HEK293 (cell line): ENCODE measurements at regions not wholly inside any gene's neighbourhood (a gene's known extent, or its start where the extent isn't known, plus 50 kb on each side); places are given as distances from the start of the nearest gene placed in this dataset.

Experiments used
- TCF7L2 ChIP-seq: IDR thresholded peaks from 2 replicates; pipeline ENCODE4 v1.6.1; 2011; ENCODE audit warnings: low read depth, mild to moderate bottlenecking, inconsistent platforms, low read length, moderate library complexity, borderline replicate concordance
- ZBTB6 ChIP-seq: fragments of 450-650 bp; formaldehyde crosslinking; IDR thresholded peaks from 2 replicates; pipeline ENCODE4 v1.5.1; 2017; ENCODE audit warnings: missing biosample characterization, missing genetic modification characterization
- ZFP37 ChIP-seq: fragments of 450-650 bp; formaldehyde crosslinking; IDR thresholded peaks from 2 replicates; pipeline ENCODE4 v1.5.1; 2016; ENCODE audit warnings: missing biosample characterization, missing genetic modification characterization
- ZNF138 ChIP-seq: fragments of 450-650 bp; formaldehyde crosslinking; IDR thresholded peaks from 2 replicates; pipeline ENCODE4 v1.5.1; 2016; ENCODE audit warnings: missing biosample characterization, missing genetic modification characterization, borderline replicate concordance
- ZNF146 ChIP-seq: fragments of 450-650 bp; formaldehyde crosslinking; IDR thresholded peaks from 2 replicates; pipeline ENCODE4 v1.5.1; 2016; ENCODE audit warnings: missing biosample characterization, missing genetic modification characterization
- ZNF155 ChIP-seq: fragments of 450-650 bp; formaldehyde crosslinking; IDR thresholded peaks from 2 replicates; pipeline ENCODE4 v1.5.1; 2016; ENCODE audit warnings: missing biosample characterization, missing genetic modification characterization
- ZNF341 ChIP-seq: fragments of 450-650 bp; formaldehyde crosslinking; IDR thresholded peaks from 2 replicates; pipeline ENCODE4; 2016; ENCODE audit warnings: low read depth, missing biosample characterization, missing genetic modification characterization
- ZNF670 ChIP-seq: fragments of 450-650 bp; formaldehyde crosslinking; IDR thresholded peaks from 2 replicates; pipeline ENCODE4 v1.5.1; 2016; ENCODE audit warnings: missing biosample characterization, missing genetic modification characterization, low read depth
- ZNF692 ChIP-seq: fragments of 450-650 bp; formaldehyde crosslinking; IDR thresholded peaks from 2 replicates; pipeline ENCODE4 v1.5.1; 2016; ENCODE audit warnings: missing biosample characterization, missing genetic modification characterization
- ZNF776 ChIP-seq: fragments of 450-650 bp; formaldehyde crosslinking; IDR thresholded peaks from 2 replicates; pipeline ENCODE4 v1.5.0; 2017; ENCODE audit warnings: missing biosample characterization, missing genetic modification characterization, borderline replicate concordance
- TF ChIP-seq, protein P1 (sequence below): fragments of 450-650 bp; formaldehyde crosslinking; IDR thresholded peaks from 2 replicates; pipeline ENCODE4 v1.5.1; 2016; ENCODE audit warnings: missing biosample characterization, missing genetic modification characterization
- TF ChIP-seq, protein P2 (sequence below): sonication (generic); formaldehyde crosslinking; IDR thresholded peaks from 2 replicates; pipeline ENCODE4 v1.8.1; 2022; ENCODE audit warnings: mild to moderate bottlenecking, moderate library complexity, missing genetic modification reagents

- TF ChIP-seq, protein P1, sequence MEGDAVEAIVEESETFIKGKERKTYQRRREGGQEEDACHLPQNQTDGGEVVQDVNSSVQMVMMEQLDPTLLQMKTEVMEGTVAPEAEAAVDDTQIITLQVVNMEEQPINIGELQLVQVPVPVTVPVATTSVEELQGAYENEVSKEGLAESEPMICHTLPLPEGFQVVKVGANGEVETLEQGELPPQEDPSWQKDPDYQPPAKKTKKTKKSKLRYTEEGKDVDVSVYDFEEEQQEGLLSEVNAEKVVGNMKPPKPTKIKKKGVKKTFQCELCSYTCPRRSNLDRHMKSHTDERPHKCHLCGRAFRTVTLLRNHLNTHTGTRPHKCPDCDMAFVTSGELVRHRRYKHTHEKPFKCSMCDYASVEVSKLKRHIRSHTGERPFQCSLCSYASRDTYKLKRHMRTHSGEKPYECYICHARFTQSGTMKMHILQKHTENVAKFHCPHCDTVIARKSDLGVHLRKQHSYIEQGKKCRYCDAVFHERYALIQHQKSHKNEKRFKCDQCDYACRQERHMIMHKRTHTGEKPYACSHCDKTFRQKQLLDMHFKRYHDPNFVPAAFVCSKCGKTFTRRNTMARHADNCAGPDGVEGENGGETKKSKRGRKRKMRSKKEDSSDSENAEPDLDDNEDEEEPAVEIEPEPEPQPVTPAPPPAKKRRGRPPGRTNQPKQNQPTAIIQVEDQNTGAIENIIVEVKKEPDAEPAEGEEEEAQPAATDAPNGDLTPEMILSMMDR (tag by site-specific recombination): no peak
- TF ChIP-seq ZBTB6 (tag by site-specific recombination) (no peak), ZNF138 (tag by site-specific recombination) (no peak), ZFP37 (tag by site-specific recombination) (no peak), ZNF692 (no peak), ZNF776 (tag by site-specific recombination) (no peak), ZNF146 (tag by site-specific recombination) (no peak), TCF7L2 (no peak), ZNF155 (no peak), ZNF670 (tag by site-specific recombination) (no peak), ZNF341 (no peak)
- TF ChIP-seq, protein P2, sequence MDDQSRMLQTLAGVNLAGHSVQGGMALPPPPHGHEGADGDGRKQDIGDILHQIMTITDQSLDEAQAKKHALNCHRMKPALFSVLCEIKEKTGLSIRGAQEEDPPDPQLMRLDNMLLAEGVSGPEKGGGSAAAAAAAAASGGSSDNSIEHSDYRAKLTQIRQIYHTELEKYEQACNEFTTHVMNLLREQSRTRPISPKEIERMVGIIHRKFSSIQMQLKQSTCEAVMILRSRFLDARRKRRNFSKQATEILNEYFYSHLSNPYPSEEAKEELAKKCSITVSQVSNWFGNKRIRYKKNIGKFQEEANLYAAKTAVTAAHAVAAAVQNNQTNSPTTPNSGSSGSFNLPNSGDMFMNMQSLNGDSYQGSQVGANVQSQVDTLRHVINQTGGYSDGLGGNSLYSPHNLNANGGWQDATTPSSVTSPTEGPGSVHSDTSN (CRISPR knock-in tag): no peak
Observed at GRCh38 chr3:72141264-72141663, 356.3 kb upstream of the PROK2 start.
